ENCODE measurements at regions not wholly inside any gene's neighbourhood (a gene's known extent, or its start where the extent isn't known, plus 50 kb on each side); places are given as distances from the start of the nearest gene placed in this dataset.

DNA sequence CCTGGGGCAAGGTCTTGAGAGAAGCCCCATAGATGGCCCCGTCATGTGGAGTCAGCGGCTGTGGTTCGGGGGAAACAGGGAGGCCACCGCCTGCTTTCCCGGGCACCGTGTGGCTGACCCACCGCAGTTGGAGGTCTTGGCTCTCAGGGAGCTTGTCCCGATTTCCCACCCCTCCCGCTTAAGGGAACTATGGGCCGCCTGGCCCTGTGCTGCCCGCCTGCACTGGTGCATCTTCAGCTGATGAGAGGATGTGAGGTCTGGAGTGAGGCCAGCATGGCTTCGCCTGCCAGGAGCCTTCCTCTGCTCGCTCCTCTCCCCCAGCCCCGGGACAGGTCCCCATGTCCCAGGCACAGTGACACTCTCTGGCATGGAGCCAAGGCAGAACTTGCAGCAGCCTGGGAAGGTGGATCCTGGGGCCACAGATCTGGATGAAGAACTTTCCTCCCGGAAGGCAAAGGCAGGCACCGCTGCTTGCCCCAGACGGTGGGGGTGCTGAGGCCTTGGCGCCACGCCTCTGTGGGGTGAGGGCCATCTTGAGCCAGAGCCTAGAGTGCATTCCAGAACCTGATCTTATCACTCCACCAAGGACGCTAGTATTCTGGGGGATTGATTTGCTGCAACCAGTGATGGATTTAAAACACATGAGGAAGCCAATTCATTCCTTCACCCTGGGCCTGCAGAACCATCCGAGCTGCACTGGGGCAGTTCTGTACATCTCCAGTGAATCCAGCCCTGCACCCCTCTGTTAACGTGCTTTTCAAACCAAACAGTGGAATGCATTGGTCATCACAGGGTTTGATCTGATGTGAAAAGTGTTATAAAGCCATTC is 178.6 kb upstream of the TNRC6C start:
- no peaks in the 10 kb centered on the region for H3K36me3 ChIP-seq (ENCODE audit: low read depth)
- H3K4me2 ChIP-seq, result no peak overlapping the region
- BruUV-seq (replicated peaks), result no TSS peak
- H3K9me3 ChIP-seq (ENCODE audit: insufficient read depth, low read depth), result no peaks in the 10 kb centered on the region
- DNase-seq, result no peak
- no peak overlapping the region for H3K4me3 ChIP-seq
- POLR2A ChIA-PET (ENCODE audit: unreplicated experiment), result no interaction called here
- no peaks in the 10 kb centered on the region for H3K9me2 ChIP-seq (ENCODE audit: insufficient read depth)
- no peaks in the 10 kb centered on the region for H3F3A ChIP-seq (ENCODE audit: insufficient read depth, low read depth)
- H3K4me1 ChIP-seq (replicated peaks; ENCODE audit: insufficient read depth), result no peaks in the 10 kb centered on the region
- no peaks in the 10 kb centered on the region for H4K20me1 ChIP-seq (ENCODE audit: insufficient read depth)
- TF ChIP-seq, protein P1, sequence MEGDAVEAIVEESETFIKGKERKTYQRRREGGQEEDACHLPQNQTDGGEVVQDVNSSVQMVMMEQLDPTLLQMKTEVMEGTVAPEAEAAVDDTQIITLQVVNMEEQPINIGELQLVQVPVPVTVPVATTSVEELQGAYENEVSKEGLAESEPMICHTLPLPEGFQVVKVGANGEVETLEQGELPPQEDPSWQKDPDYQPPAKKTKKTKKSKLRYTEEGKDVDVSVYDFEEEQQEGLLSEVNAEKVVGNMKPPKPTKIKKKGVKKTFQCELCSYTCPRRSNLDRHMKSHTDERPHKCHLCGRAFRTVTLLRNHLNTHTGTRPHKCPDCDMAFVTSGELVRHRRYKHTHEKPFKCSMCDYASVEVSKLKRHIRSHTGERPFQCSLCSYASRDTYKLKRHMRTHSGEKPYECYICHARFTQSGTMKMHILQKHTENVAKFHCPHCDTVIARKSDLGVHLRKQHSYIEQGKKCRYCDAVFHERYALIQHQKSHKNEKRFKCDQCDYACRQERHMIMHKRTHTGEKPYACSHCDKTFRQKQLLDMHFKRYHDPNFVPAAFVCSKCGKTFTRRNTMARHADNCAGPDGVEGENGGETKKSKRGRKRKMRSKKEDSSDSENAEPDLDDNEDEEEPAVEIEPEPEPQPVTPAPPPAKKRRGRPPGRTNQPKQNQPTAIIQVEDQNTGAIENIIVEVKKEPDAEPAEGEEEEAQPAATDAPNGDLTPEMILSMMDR (conservative IDR thresholded peaks at IDR 0.05), result no peak
- TF ChIP-seq EZH2 (IDR thresholded peaks at IDR 0.05; ENCODE audit: low read depth), result no peak
- H2AFZ ChIP-seq, result no peak overlapping the region
- CTCF ChIA-PET, result no interaction called here
- intact Hi-C loops (cut with micrococcal nuclease; ENCODE audit: unreplicated experiment), result no loop called here
- H3K27ac ChIP-seq, result no peak overlapping the region
- H3K27me3 ChIP-seq (ENCODE audit: insufficient read depth, low read depth), result peaks cover 27% of the 10 kb centered on the region
- no peaks in the 10 kb centered on the region for H3K79me2 ChIP-seq (ENCODE audit: low read depth)

DNA sequence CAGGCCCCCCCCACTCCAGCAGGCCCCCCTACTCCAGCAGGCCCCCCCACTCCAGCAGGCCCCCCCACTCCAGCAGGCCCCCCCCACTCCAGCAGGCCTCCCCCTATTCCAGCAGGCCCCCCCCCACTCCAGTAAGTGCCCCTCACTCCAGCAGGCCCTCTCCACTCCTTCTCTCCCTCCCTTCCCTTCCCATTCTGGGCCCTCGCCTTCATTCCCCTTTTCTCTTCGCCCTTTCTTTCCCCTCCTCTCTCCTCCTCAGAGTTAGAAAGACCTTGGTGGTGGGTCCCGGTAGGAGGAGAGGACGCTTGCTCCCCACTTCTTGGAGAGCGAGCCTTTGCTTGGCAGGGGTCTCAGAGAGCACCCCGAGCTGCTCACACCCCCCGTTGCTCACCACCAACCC is 177.0 kb upstream of the TNRC6C start:
- H3F3A ChIP-seq (ENCODE audit: insufficient read depth, low read depth), result no peaks in the 10 kb centered on the region
- BruUV-seq (replicated peaks), result no TSS peak
- no peak overlapping the region for H3K27ac ChIP-seq
- H3K79me2 ChIP-seq (ENCODE audit: low read depth), result no peaks in the 10 kb centered on the region
- intact Hi-C loops (cut with micrococcal nuclease; ENCODE audit: unreplicated experiment), result no loop called here
- POLR2A ChIA-PET (ENCODE audit: unreplicated experiment), result no interaction called here
- TF ChIP-seq, protein P1 (conservative IDR thresholded peaks at IDR 0.05), result no peak
- no peak for TF ChIP-seq EZH2 (IDR thresholded peaks at IDR 0.05; ENCODE audit: low read depth)
- no peaks in the 10 kb centered on the region for H3K9me3 ChIP-seq (ENCODE audit: insufficient read depth, low read depth)
- peaks cover 43% of the 10 kb centered on the region for H3K27me3 ChIP-seq (ENCODE audit: insufficient read depth, low read depth)
- DNase-seq, result no peak
- H3K4me2 ChIP-seq, result no peak overlapping the region
- H3K36me3 ChIP-seq (ENCODE audit: low read depth), result no peaks in the 10 kb centered on the region
- no peak overlapping the region for H3K4me3 ChIP-seq
- no peaks in the 10 kb centered on the region for H3K4me1 ChIP-seq (replicated peaks; ENCODE audit: insufficient read depth)
- no peaks in the 10 kb centered on the region for H4K20me1 ChIP-seq (ENCODE audit: insufficient read depth)
- no peaks in the 10 kb centered on the region for H3K9me2 ChIP-seq (ENCODE audit: insufficient read depth)
- H2AFZ ChIP-seq, result no peak overlapping the region
- CTCF ChIA-PET, result no interaction called here

DNA sequence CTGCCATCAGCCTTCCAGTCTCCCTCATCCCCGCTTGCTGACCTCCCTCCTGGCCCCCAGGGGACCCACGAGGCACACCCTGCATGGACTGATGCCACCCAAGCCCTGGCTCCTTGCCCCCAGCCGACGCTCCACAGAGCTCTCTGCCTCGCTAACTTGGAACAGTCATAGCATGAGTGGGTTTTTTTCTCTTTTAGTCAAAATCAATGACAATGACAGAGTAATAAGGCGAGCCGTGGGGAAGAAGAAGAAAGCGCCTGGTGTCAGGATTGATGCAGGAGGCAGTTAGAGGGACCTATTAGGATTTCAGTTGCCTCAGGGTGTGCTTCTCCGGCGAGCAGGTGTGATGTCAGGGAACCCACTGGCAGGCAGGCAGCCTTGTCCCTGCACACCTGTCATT is 176.3 kb upstream of the TNRC6C start:
- Histone ChIP-seq H3K9me2 (ENCODE audit: insufficient read depth) (no peaks in the 10 kb centered on the region), H3K4me2 (no peak overlapping the region), H3K9me3 (ENCODE audit: insufficient read depth, low read depth) (no peaks in the 10 kb centered on the region), H3K79me2 (ENCODE audit: low read depth) (no peaks in the 10 kb centered on the region), H3F3A (ENCODE audit: insufficient read depth, low read depth) (no peaks in the 10 kb centered on the region), H2AFZ (no peak overlapping the region), H3K27me3 (ENCODE audit: insufficient read depth, low read depth) (peaks cover 48% of the 10 kb centered on the region), H3K36me3 (ENCODE audit: low read depth) (no peaks in the 10 kb centered on the region), H3K4me1 (replicated peaks; ENCODE audit: insufficient read depth) (no peaks in the 10 kb centered on the region), H3K4me3 (no peak overlapping the region), H3K27ac (no peak overlapping the region), H4K20me1 (ENCODE audit: insufficient read depth) (no peaks in the 10 kb centered on the region)
- CTCF ChIA-PET, result no interaction called here
- intact Hi-C loops (cut with micrococcal nuclease; ENCODE audit: unreplicated experiment), result no loop called here
- POLR2A ChIA-PET (ENCODE audit: unreplicated experiment), result no interaction called here
- BruUV-seq (replicated peaks), result no TSS peak
- DNase-seq, result no peak
- TF ChIP-seq, protein P1 (conservative IDR thresholded peaks at IDR 0.05), result no peak
- no peak for TF ChIP-seq EZH2 (IDR thresholded peaks at IDR 0.05; ENCODE audit: low read depth)
